ENCODE measurements at regions not wholly inside any gene's neighbourhood (a gene's known extent, or its start where the extent isn't known, plus 50 kb on each side); places are given as distances from the start of the nearest gene placed in this dataset.
A peak's percentile ranks its signal among the peaks of the same experiment; 100 is the strongest.
"Not testable (repeated sequence)": the region's sequence is repeated elsewhere in the genome, so short reads cannot be mapped to it uniquely, and the experiment has no call there.

- not testable (repeated sequence) for DNase-seq
These were observed 92.1 kb downstream of the C4BPA start for GRCh38 chr1:207196135-207196534.

- DNase-seq, result not testable (repeated sequence)
These were observed 97.5 kb downstream of the C4BPA start for GRCh38 chr1:207201534-207201933.

- DNase-seq, result no peak
These were observed 98.4 kb downstream of the C4BPA start for GRCh38 chr1:207202480-207202879.

- peak in 1 of 3 donors; percentile 24 for DNase-seq
These were observed 99.5 kb downstream of the C4BPA start for GRCh38 chr1:207203541-207203940.

GRCh38 chr1:207205614-207206061 is 101.6 kb downstream of the C4BPA start:
- DNase-seq, result peak; percentile 32 to 80 (median 76)

GRCh38 chr1:207208691-207209090 is 104.7 kb downstream of the C4BPA start:
- DNase-seq, result not testable (repeated sequence)

GRCh38 chr1:207214453-207214852 is 107.0 kb upstream of the CD55 start:
- DNase-seq, result no peak

- no peak for DNase-seq
These were observed 103.5 kb upstream of the CD55 start for GRCh38 chr1:207217778-207218511.

GRCh38 chr1:207218512-207219362 is 102.7 kb upstream of the CD55 start:
- DNase-seq, result no peak

GRCh38 chr1:207219979-207220889 is 101.2 kb upstream of the CD55 start:
- DNase-seq, result no peak

- DNase-seq, result peak; percentile 33 to 45 (median 41)
These were observed 99.5 kb upstream of the CD55 start for GRCh38 chr1:207221934-207222351.

- no peak for DNase-seq
These were observed 98.3 kb upstream of the CD55 start for GRCh38 chr1:207223162-207223561.

GRCh38 chr1:207224666-207225065 is 96.8 kb upstream of the CD55 start:
- peak in 1 of 3 donors; percentile 5 for DNase-seq

- no peak for DNase-seq
These were observed 94.3 kb upstream of the CD55 start for GRCh38 chr1:207227131-207227630.

GRCh38 chr1:207228987-207229386 is 92.5 kb upstream of the CD55 start:
- no peak for DNase-seq

GRCh38 chr1:207230441-207230840 is 91.0 kb upstream of the CD55 start:
- DNase-seq, result no peak

- no peak for DNase-seq
These were observed 86.8 kb upstream of the CD55 start for GRCh38 chr1:207234690-207235089.

- no peak for DNase-seq
These were observed 81.6 kb upstream of the CD55 start for GRCh38 chr1:207239874-207240273.

- peak; percentile 38 to 39 (median 38) for DNase-seq
These were observed 81.0 kb upstream of the CD55 start for GRCh38 chr1:207240325-207241101.

- DNase-seq, result no peak
These were observed 80.1 kb upstream of the CD55 start for GRCh38 chr1:207241164-207241934.
